ENCODE measurements at regions not wholly inside any gene's neighbourhood (a gene's known extent, or its start where the extent isn't known, plus 50 kb on each side); places are given as distances from the start of the nearest gene placed in this dataset.

DNA sequence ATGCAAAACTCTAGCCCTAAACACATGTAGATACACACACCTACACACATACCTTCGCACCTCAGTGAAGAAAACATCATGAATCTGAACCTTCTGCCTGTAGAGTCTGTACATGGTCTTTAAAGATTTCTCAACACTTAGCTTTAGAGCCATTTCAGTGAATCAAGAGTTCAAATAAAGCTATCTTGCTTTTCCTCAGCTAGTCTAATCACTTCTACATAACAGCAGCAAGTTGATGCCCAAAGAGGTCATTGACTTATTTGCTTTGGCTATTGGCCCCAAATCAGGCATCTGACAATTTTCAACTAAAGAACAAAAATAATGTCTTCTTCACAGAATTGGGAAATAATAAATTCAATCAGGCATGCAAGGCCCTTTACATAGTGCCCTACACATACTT, 127.9 kb upstream of the SGCD start:
- H3K9me3 ChIP-seq (ENCODE audit: insufficient read depth, low read length, severe bottlenecking) = no peaks in the 10 kb centered on the region
- H3K79me2 ChIP-seq (ENCODE audit: insufficient read depth, low read length) = no peaks in the 10 kb centered on the region
- no peak overlapping the region for H3K9ac ChIP-seq (ENCODE audit: low read depth, low read length)
- no peaks in the 10 kb centered on the region for H4K20me1 ChIP-seq (ENCODE audit: insufficient read depth, low read length)
- no peak overlapping the region for H3K4me3 ChIP-seq (ENCODE audit: low read depth in 1 of 2, low read length in 2 of 2)
- TF ChIP-seq EZH2 (IDR thresholded peaks at IDR 0.05; ENCODE audit: borderline replicate concordance, low read depth, low read length, severe bottlenecking) = no peak
- TF ChIP-seq, protein P1, sequence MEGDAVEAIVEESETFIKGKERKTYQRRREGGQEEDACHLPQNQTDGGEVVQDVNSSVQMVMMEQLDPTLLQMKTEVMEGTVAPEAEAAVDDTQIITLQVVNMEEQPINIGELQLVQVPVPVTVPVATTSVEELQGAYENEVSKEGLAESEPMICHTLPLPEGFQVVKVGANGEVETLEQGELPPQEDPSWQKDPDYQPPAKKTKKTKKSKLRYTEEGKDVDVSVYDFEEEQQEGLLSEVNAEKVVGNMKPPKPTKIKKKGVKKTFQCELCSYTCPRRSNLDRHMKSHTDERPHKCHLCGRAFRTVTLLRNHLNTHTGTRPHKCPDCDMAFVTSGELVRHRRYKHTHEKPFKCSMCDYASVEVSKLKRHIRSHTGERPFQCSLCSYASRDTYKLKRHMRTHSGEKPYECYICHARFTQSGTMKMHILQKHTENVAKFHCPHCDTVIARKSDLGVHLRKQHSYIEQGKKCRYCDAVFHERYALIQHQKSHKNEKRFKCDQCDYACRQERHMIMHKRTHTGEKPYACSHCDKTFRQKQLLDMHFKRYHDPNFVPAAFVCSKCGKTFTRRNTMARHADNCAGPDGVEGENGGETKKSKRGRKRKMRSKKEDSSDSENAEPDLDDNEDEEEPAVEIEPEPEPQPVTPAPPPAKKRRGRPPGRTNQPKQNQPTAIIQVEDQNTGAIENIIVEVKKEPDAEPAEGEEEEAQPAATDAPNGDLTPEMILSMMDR (IDR thresholded peaks at IDR 0.05; ENCODE audit: borderline replicate concordance, extremely low read depth, low read length, poor library complexity, severe bottlenecking) = no peak
- no peak for ATAC-seq (ENCODE audit: insufficient read depth, low read depth)
- DNase-seq = no peak
- H3K36me3 ChIP-seq (ENCODE audit: insufficient read depth, low read length) = no peaks in the 10 kb centered on the region
- H3K4me1 ChIP-seq (ENCODE audit: insufficient read depth, low read length) = no peaks in the 10 kb centered on the region
- no peak overlapping the region for H3K4me2 ChIP-seq (ENCODE audit: insufficient read depth, low read length)
- no peaks in the 10 kb centered on the region for H3K27me3 ChIP-seq (ENCODE audit: insufficient read depth, low read length, poor library complexity)
- H2AFZ ChIP-seq (ENCODE audit: low read depth, low read length) = no peak overlapping the region
- no peak overlapping the region for H3K27ac ChIP-seq (ENCODE audit: low read length)

DNA sequence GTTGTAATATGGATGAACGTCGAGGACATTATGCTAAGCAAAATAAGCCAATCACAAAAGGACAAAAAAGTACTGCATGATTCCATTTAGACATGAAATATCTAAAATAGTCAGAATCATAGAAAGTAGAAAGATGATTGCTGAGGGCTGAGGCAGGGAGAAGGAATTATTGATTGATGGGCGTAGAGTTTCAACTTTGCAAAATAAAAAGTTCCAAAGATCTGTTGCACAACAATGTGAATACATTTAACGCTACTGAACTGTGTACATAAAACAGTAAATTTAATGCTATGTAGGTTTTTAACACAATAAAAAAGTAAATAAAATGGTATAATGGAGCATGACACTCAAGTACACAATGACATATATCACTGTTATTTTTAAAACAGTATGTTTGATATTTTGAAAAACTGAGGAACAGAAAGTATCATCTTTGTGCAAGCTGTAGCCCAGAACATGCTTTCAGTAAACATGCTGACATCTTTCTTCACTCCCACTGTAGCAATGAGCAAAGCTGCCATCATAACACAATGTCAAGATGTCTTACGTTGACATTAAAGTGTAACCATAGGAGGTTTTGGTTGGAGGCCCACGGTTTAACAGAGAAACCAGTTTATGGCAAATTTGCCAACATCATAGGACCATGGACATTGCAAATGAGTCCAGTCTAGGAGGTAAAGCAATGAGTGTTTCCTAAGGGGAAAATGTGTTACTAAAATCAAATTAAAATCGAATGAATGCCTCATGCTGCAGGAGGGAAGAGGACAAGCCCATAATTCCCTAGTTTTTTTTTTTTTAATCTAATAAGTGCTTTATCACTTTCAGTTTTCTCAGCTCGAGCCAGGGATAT, 125.8 kb upstream of the SGCD start:
- H3K27ac ChIP-seq (ENCODE audit: low read length) = no peak overlapping the region
- H3K4me2 ChIP-seq (ENCODE audit: insufficient read depth, low read length) = no peak overlapping the region
- H3K36me3 ChIP-seq (ENCODE audit: insufficient read depth, low read length) = no peaks in the 10 kb centered on the region
- no peaks in the 10 kb centered on the region for H3K4me1 ChIP-seq (ENCODE audit: insufficient read depth, low read length)
- no peaks in the 10 kb centered on the region for H4K20me1 ChIP-seq (ENCODE audit: insufficient read depth, low read length)
- no peak overlapping the region for H2AFZ ChIP-seq (ENCODE audit: low read depth, low read length)
- H3K27me3 ChIP-seq (ENCODE audit: insufficient read depth, low read length, poor library complexity) = no peaks in the 10 kb centered on the region
- DNase-seq = no peak
- H3K9me3 ChIP-seq (ENCODE audit: insufficient read depth, low read length, severe bottlenecking) = no peaks in the 10 kb centered on the region
- no peaks in the 10 kb centered on the region for H3K79me2 ChIP-seq (ENCODE audit: insufficient read depth, low read length)
- H3K4me3 ChIP-seq (ENCODE audit: low read depth in 1 of 2, low read length in 2 of 2) = no peak overlapping the region
- no peak overlapping the region for H3K9ac ChIP-seq (ENCODE audit: low read depth, low read length)
- no peak for TF ChIP-seq EZH2 (IDR thresholded peaks at IDR 0.05; ENCODE audit: borderline replicate concordance, low read depth, low read length, severe bottlenecking)
- TF ChIP-seq, protein P1 (IDR thresholded peaks at IDR 0.05; ENCODE audit: borderline replicate concordance, extremely low read depth, low read length, poor library complexity, severe bottlenecking) = no peak
- no peak for ATAC-seq (ENCODE audit: insufficient read depth, low read depth)

DNA sequence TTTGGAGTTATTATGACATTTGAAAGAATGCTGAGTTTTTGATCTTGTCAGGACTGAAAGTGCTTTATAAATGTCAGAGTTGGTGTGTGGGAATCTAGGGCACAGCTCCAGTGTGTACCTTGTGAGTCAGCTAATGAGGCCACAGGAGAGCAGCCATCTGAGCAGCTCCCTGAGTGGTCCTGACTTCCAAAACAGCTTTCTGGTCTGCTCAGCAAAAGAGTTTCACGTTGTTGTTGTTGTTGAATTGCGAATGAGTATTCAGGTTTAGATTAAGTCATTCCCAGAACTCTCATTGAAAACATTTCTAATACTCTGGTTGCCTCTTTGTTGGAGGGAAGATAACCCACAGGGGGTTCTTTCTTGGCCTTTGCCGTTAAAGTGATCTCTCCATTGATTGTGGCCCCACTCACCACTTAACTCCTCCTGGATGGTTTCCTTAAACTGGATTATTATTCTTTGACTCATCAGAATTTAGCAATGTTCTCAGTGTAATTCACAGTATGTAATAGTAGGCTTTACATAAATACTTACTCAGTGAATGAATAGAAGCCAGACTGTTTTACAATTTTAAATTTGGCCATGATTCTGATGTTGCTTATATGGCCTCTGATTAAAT, 125.1 kb upstream of the SGCD start:
- Histone ChIP-seq H3K79me2 (ENCODE audit: insufficient read depth, low read length) (no peaks in the 10 kb centered on the region), H3K4me2 (ENCODE audit: insufficient read depth, low read length) (no peak overlapping the region), H3K27me3 (ENCODE audit: insufficient read depth, low read length, poor library complexity) (no peaks in the 10 kb centered on the region), H4K20me1 (ENCODE audit: insufficient read depth, low read length) (no peaks in the 10 kb centered on the region), H3K9ac (ENCODE audit: low read depth, low read length) (no peak overlapping the region), H3K4me1 (ENCODE audit: insufficient read depth, low read length) (no peaks in the 10 kb centered on the region), H3K9me3 (ENCODE audit: insufficient read depth, low read length, severe bottlenecking) (no peaks in the 10 kb centered on the region), H3K4me3 (ENCODE audit: low read depth in 1 of 2, low read length in 2 of 2) (no peak overlapping the region), H3K27ac (ENCODE audit: low read length) (no peak overlapping the region), H2AFZ (ENCODE audit: low read depth, low read length) (no peak overlapping the region), H3K36me3 (ENCODE audit: insufficient read depth, low read length) (no peaks in the 10 kb centered on the region)
- no peak for TF ChIP-seq EZH2 (IDR thresholded peaks at IDR 0.05; ENCODE audit: borderline replicate concordance, low read depth, low read length, severe bottlenecking)
- TF ChIP-seq, protein P1 (IDR thresholded peaks at IDR 0.05; ENCODE audit: borderline replicate concordance, extremely low read depth, low read length, poor library complexity, severe bottlenecking) = no peak
- DNase-seq (no peak), ATAC-seq (ENCODE audit: insufficient read depth, low read depth) (no peak)

All from DND-41 (cell line).